ENCODE measurements at regions not wholly inside any gene's neighbourhood (a gene's known extent, or its start where the extent isn't known, plus 50 kb on each side); places are given as distances from the start of the nearest gene placed in this dataset.

GRCh38 chr2:226585130-226585561 lies 214.5 kb downstream of the IRS1 start:
- TF ChIP-seq CTCF (conservative IDR thresholded peaks at IDR 0.05) (no peak), ZFX (IDR thresholded peaks at IDR 0.05) (no peak)
